NCI-H446 (cell line): ENCODE measurements at regions not wholly inside any gene's neighbourhood (a gene's known extent, or its start where the extent isn't known, plus 50 kb on each side); places are given as distances from the start of the nearest gene placed in this dataset.
"Not testable (repeated sequence)": the region's sequence is repeated elsewhere in the genome, so short reads cannot be mapped to it uniquely, and the experiment has no call there.

Experiments
- DNase-seq, 2 experiments: peaks; one replicate each; lab custom pipeline; 2025; lab: John Stamatoyannopoulos, UW

GRCh38 chr4:52157071-52157470 is 106.0 kb downstream of the SPATA18 start:
- DNase-seq = not testable (repeated sequence)

- DNase-seq = no peak
Observed at GRCh38 chr4:52157641-52158316, 106.7 kb downstream of the SPATA18 start.

- no peak for DNase-seq
Observed at GRCh38 chr4:52160859-52161258, 109.8 kb downstream of the SPATA18 start.

GRCh38 chr4:52164116-52164515 is 113.0 kb downstream of the SPATA18 start:
- DNase-seq = no peak

- no peak for DNase-seq
Observed at GRCh38 chr4:52172166-52172565, 121.1 kb downstream of the SPATA18 start.

GRCh38 chr4:52173470-52174045 is 122.5 kb downstream of the SPATA18 start:
- no peak for DNase-seq

GRCh38 chr4:52187603-52188002 is 136.5 kb downstream of the SPATA18 start:
- DNase-seq = no peak

GRCh38 chr4:52192001-52192400 is 140.9 kb downstream of the SPATA18 start:
- DNase-seq = peak in 1 of 2 experiments; percentile 17

- DNase-seq = peak in 1 of 2 experiments; percentile 48
Observed at GRCh38 chr4:52192721-52193135, 141.6 kb downstream of the SPATA18 start.

- DNase-seq = no peak
Observed at GRCh38 chr4:52195869-52196268, 144.8 kb downstream of the SPATA18 start.

GRCh38 chr4:52196606-52197130 is 145.6 kb downstream of the SPATA18 start:
- no peak for DNase-seq

- no peak for DNase-seq
Observed at GRCh38 chr4:52197306-52197705, 146.2 kb downstream of the SPATA18 start.

GRCh38 chr4:52198294-52198693 is 147.2 kb downstream of the SPATA18 start:
- no peak for DNase-seq

- DNase-seq = peak; percentile 2 to 62
Observed at GRCh38 chr4:52199574-52200338, 148.7 kb downstream of the SPATA18 start.

GRCh38 chr4:52200339-52200725 is 149.2 kb downstream of the SPATA18 start:
- no peak for DNase-seq

GRCh38 chr4:52201715-52202114 is 150.6 kb downstream of the SPATA18 start:
- DNase-seq = no peak

GRCh38 chr4:52202251-52202779 is 151.2 kb downstream of the SPATA18 start:
- DNase-seq = peak in 1 of 2 experiments; percentile 50

GRCh38 chr4:52202931-52203330 is 151.8 kb downstream of the SPATA18 start:
- no peak for DNase-seq

- DNase-seq = no peak
Observed at GRCh38 chr4:52203351-52203750, 152.2 kb downstream of the SPATA18 start.

GRCh38 chr4:52204921-52205320 is 153.8 kb downstream of the SPATA18 start:
- no peak for DNase-seq

GRCh38 chr4:52207146-52207545 is 156.0 kb downstream of the SPATA18 start:
- not testable (repeated sequence) for DNase-seq

- DNase-seq = no peak
Observed at GRCh38 chr4:52212702-52213101, 161.6 kb downstream of the SPATA18 start.

GRCh38 chr4:52231526-52231925 is 180.4 kb downstream of the SPATA18 start:
- no peak for DNase-seq
